GM12878 (cell line): ENCODE measurements at regions not wholly inside any gene's neighbourhood (a gene's known extent, or its start where the extent isn't known, plus 50 kb on each side); places are given as distances from the start of the nearest gene placed in this dataset.
"Not testable (repeated sequence)": the region's sequence is repeated elsewhere in the genome, so short reads cannot be mapped to it uniquely, and the experiment has no call there.

Source experiments
- ATAC-seq: fragments of 200-7000 bp; cut with Tn5 transposase; 3 replicates; pipeline ENCODE4 v1.9.1; 2020; ENCODE audit warnings: mild to moderate bottlenecking, moderate library complexity
- BruUV-seq: library from RNA; stranded (reverse); fragments of 400-500 nt; replicated peaks from 2 replicates; lab custom pipeline; 2021; lab: Mats Ljungman, UMichigan
- CTCF ChIA-PET: fragments of 300-600 bp; sonication (Branson Sonifier 250); formaldehyde crosslinking; extraction: SDS; loops from one replicate; lab custom pipeline; 2021; ENCODE audit warnings: inconsistent platforms; lab: Yijun Ruan, JAX
- POLR2A ChIA-PET: fragments of 350-600 bp; formaldehyde crosslinking; extraction: SDS; loops from one replicate; lab custom pipeline; 2021; ENCODE audit warnings: inconsistent platforms; lab: Charles Lee
- RAD21 ChIA-PET: fragments of 300-600 bp; sonication (Branson Sonifier 250); formaldehyde crosslinking; loops from one replicate; lab custom pipeline; 2023; ENCODE audit warnings: antibody characterized with exemption; ENCODE audit not compliant: unreplicated experiment; lab: Charles Lee
- SMC1A ChIA-PET: fragments of 300-600 bp; sonication (Branson Sonifier 250); formaldehyde crosslinking; loops from one replicate; lab custom pipeline; 2023; ENCODE audit not compliant: unreplicated experiment, uncharacterized antibody; lab: Charles Lee
- DNase-seq: peaks from one replicate; pipeline ENCODE4 v3.0.0-alpha.2; 2011; ENCODE audit warnings: low read depth, low spot score
- FAIRE-seq: peaks from 3 replicates; lab custom pipeline; 2011; peaks lifted over from hg19 to GRCh38; lab: Jason Lieb, UNC
- H2AFZ ChIP-seq: 2 replicates; pipeline ENCODE4 v1.6.0; 2011; ENCODE audit warnings: low read depth, low read length, control low read depth; ENCODE audit not compliant: control insufficient read depth
- H3K27ac ChIP-seq: 2 replicates; pipeline ENCODE4 v1.5.1; 2011; ENCODE audit warnings: control low read depth; ENCODE audit not compliant: control insufficient read depth, insufficient read depth
- H3K27me3 ChIP-seq, 2 experiments: replicated peaks in 1 of 2; 2 replicates each; pipeline versions ENCODE4 v1.6.0 to v1.6.1; 2011; ENCODE audit warnings: low read length in 1 of 2; ENCODE audit not compliant: control insufficient read depth in 2 of 2, insufficient read depth in 2 of 2
- H3K36me3 ChIP-seq, 2 experiments: 2 replicates each; pipeline ENCODE4 v1.5.1; 2011; ENCODE audit warnings: low read length in 1 of 2; ENCODE audit not compliant: control insufficient read depth in 2 of 2, insufficient read depth in 2 of 2
- H3K4me1 ChIP-seq: 2 replicates; pipeline ENCODE4 v1.6.1; 2011; ENCODE audit warnings: mild to moderate bottlenecking, low read length, moderate library complexity, mixed read lengths; ENCODE audit not compliant: control insufficient read depth, insufficient read depth
- H3K4me2 ChIP-seq: 2 replicates; pipeline ENCODE4 v1.6.0; 2011; ENCODE audit warnings: control low read depth; ENCODE audit not compliant: control insufficient read depth, insufficient read depth
- H3K4me3 ChIP-seq: fragments of 200-600 bp; sonication (generic); 2 replicates; pipeline ENCODE4 v1.5.1; 2016
- H3K79me2 ChIP-seq: 2 replicates; pipeline ENCODE4 v1.6.0; 2011; ENCODE audit warnings: low read length; ENCODE audit not compliant: control insufficient read depth, insufficient read depth
- H3K9ac ChIP-seq: 2 replicates; pipeline ENCODE4 v1.8.0; 2011; ENCODE audit warnings: low read length, control low read depth, mixed read lengths; ENCODE audit not compliant: control insufficient read depth, insufficient read depth
- H3K9me3 ChIP-seq: replicated peaks from 3 replicates; pipeline ENCODE4 v1.5.1; 2011; ENCODE audit warnings: mild to moderate bottlenecking, low read length; ENCODE audit not compliant: control insufficient read depth, insufficient read depth
- H4K20me1 ChIP-seq: 2 replicates; pipeline ENCODE4 v1.6.0; 2011; ENCODE audit not compliant: control insufficient read depth, insufficient read depth
- ESRRA ChIP-seq: IDR thresholded peaks from 2 replicates; pipeline ENCODE4 v1.6.1; 2012; ENCODE audit warnings: mild to moderate bottlenecking, low read length, improper control_type of control experiment
- RCOR1 ChIP-seq: conservative IDR thresholded peaks from 2 replicates; pipeline ENCODE4 v1.6.1; 2012; ENCODE audit warnings: low read depth, low read length, improper control_type of control experiment
- SREBF2 ChIP-seq: IDR thresholded peaks from 2 replicates; pipeline ENCODE4 v1.6.1; 2012; ENCODE audit warnings: mild to moderate bottlenecking, low read length
- WGBS: methylation state at CpG from one replicate; pipeline ENCODE4 v1.1.6; 2016; ENCODE audit warnings: low lambda C conversion rate; ENCODE audit not compliant: insufficient replicate concordance, insufficient coverage; ENCODE audit errors: missing lambda C conversion rate; 5-methylcytosine and 5-hydroxymethylcytosine counted together
- in situ Hi-C: fragments of 300-500 bp; cut with MboI; formaldehyde crosslinking; loops from 9 replicates; pipeline ENCODE4 v1.14.3; 2018; ENCODE audit warnings: mixed read lengths
- intact Hi-C: fragments of 100-400 bp; cut with micrococcal nuclease; formaldehyde crosslinking; loops from one replicate; pipeline ENCODE4 v1.14.2; 2022; ENCODE audit not compliant: unreplicated experiment

DNA sequence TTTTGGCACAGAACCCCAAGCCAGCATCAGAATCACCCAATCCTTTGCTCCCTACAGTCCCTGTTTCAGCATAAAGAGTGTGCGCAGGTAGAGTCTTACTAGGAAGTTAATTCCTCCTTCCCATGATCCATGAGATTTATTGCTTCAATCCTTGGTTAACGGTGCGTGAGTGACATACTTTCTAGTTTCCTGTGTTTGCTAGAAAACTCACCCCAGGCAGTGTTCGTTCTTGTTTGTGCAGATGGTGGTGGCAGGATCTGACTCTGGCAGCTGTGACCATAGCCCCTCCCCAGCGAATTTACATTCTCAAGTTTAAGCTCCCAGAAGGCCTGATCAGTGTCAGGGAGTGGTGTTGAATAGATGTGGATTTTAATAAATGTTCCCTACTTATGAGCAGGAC lies 106.7 kb upstream of the CCT8L2 start (continued):
- TF ChIP-seq SREBF2 = no peak
- TF ChIP-seq RCOR1 = no peak
- no peak for TF ChIP-seq ESRRA

GRCh38 chr22:16697492-16698044 lies 105.0 kb upstream of the CCT8L2 start:
- POLR2A ChIA-PET, ATAC-seq, H3K9me3 ChIP-seq, H2AFZ ChIP-seq, H3K27ac ChIP-seq, H3K9ac ChIP-seq, CTCF ChIA-PET, H3K4me1 ChIP-seq, SMC1A ChIA-PET, intact Hi-C loops, H3K36me3 ChIP-seq, DNase-seq, BruUV-seq, RAD21 ChIA-PET, H4K20me1 ChIP-seq, H3K4me3 ChIP-seq, FAIRE-seq, H3K4me2 ChIP-seq, in situ Hi-C loops, H3K79me2 ChIP-seq, H3K27me3 ChIP-seq: not testable (repeated sequence)
- 75% methylated on average over 32 of the region's 32 CpGs for WGBS

DNA sequence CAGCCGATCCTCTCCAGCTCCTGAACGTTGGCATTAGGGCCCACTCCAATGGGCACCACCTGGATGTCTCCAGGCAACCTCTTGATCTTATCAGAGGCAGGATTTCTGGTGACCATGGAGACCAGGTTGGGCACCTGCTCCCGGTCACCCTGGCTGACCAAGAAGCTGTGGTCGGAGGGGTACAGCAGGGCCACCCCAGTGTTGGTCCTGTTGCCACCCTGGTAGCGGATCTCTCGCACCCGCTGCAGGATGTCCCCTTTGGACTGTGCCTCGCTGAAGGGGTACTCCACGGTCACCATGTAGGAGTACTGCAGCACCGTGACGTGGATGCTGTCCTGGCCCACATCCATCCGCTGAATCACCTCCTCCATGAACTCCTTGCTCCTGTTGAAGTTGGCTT lies 104.3 kb upstream of the CCT8L2 start:
- in situ Hi-C loops, POLR2A ChIA-PET, H4K20me1 ChIP-seq, DNase-seq, intact Hi-C loops, FAIRE-seq, H3K9ac ChIP-seq, H3K4me3 ChIP-seq, H3K9me3 ChIP-seq, H3K4me2 ChIP-seq, H3K79me2 ChIP-seq, H3K27ac ChIP-seq, RAD21 ChIA-PET, H3K4me1 ChIP-seq, CTCF ChIA-PET, BruUV-seq, H3K27me3 ChIP-seq, ATAC-seq, SMC1A ChIA-PET, H3K36me3 ChIP-seq, H2AFZ ChIP-seq: not testable (repeated sequence)
- 51% methylated on average over 9 of the region's 12 CpGs for WGBS
